HL-60 (cell line): ENCODE measurements at regions not wholly inside any gene's neighbourhood (a gene's known extent, or its start where the extent isn't known, plus 50 kb on each side); places are given as distances from the start of the nearest gene placed in this dataset.

Experiments
- CTCF ChIP-seq: IDR thresholded peaks from one replicate; pipeline ENCODE4 v1.5.1; 2011; ENCODE audit warnings: low read length, control low read depth, inconsistent platforms; ENCODE audit not compliant: insufficient read depth
- TF ChIP-seq, protein P1 (sequence below): IDR thresholded peaks from 2 replicates; pipeline ENCODE4 v1.6.1; 2012; ENCODE audit warnings: low read depth; ENCODE audit not compliant: insufficient replicate concordance

GRCh38 chr1:175894581-175894980 lies 151.2 kb upstream of the TNR start:
- TF ChIP-seq, protein P1, sequence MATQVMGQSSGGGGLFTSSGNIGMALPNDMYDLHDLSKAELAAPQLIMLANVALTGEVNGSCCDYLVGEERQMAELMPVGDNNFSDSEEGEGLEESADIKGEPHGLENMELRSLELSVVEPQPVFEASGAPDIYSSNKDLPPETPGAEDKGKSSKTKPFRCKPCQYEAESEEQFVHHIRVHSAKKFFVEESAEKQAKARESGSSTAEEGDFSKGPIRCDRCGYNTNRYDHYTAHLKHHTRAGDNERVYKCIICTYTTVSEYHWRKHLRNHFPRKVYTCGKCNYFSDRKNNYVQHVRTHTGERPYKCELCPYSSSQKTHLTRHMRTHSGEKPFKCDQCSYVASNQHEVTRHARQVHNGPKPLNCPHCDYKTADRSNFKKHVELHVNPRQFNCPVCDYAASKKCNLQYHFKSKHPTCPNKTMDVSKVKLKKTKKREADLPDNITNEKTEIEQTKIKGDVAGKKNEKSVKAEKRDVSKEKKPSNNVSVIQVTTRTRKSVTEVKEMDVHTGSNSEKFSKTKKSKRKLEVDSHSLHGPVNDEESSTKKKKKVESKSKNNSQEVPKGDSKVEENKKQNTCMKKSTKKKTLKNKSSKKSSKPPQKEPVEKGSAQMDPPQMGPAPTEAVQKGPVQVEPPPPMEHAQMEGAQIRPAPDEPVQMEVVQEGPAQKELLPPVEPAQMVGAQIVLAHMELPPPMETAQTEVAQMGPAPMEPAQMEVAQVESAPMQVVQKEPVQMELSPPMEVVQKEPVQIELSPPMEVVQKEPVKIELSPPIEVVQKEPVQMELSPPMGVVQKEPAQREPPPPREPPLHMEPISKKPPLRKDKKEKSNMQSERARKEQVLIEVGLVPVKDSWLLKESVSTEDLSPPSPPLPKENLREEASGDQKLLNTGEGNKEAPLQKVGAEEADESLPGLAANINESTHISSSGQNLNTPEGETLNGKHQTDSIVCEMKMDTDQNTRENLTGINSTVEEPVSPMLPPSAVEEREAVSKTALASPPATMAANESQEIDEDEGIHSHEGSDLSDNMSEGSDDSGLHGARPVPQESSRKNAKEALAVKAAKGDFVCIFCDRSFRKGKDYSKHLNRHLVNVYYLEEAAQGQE, result no peak
- TF ChIP-seq CTCF, result no peak
